ENCODE measurements at regions not wholly inside any gene's neighbourhood (a gene's known extent, or its start where the extent isn't known, plus 50 kb on each side); places are given as distances from the start of the nearest gene placed in this dataset.

GRCh38 chr3:99502871-99503270 is 135.5 kb upstream of the COL8A1 start:
- Histone ChIP-seq H3K9me3 (ENCODE audit: control insufficient read depth, low read length) (no peaks in the 10 kb centered on the region), H3K36me3 (ENCODE audit: control insufficient read depth in 1 of 2, insufficient read depth in 2 of 2, low read length in 1 of 2) (no peaks in the 10 kb centered on the region), H3K4me1 (ENCODE audit: control insufficient read depth in 1 of 2, insufficient read depth in 2 of 2, low read length in 2 of 2) (peaks cover 9 to 11% of the 10 kb centered on the region in 2 donors), H3K27me3 (ENCODE audit: control insufficient read depth in 1 of 2, insufficient read depth in 2 of 2, low read length in 1 of 2) (no peaks in the 10 kb centered on the region), H3K4me3 (ENCODE audit: low read length in 2 of 2) (no peak overlapping the region), H3K27ac (ENCODE audit: low read depth in 1 of 2, low read length in 2 of 2) (no peak overlapping the region)
- 8 to 19% methylated on average over 1 of the region's 1 CpG for whole genome bisulfite sequencing, 2 donors
- ATAC-seq (ENCODE audit: low FRiP score): no peak
- DNase-seq: no peak
- intact Hi-C loops (cut with DNase I): loop anchor here (5.0 to 10.0 kb wide), 3 partner anchors 134 to 268 kb away; partner anchors contain the start of gene COL8A1 (in 1 of the 2)

GRCh38 chr3:99500485-99500884 is 137.9 kb upstream of the COL8A1 start:
- ATAC-seq (ENCODE audit: low FRiP score) (no peak), DNase-seq (no peak)
- Histone ChIP-seq H3K4me1 (ENCODE audit: control insufficient read depth in 1 of 2, insufficient read depth in 2 of 2, low read length in 2 of 2) (peaks cover 9 to 11% of the 10 kb centered on the region in 2 donors), H3K9me3 (ENCODE audit: control insufficient read depth, low read length) (no peaks in the 10 kb centered on the region), H3K36me3 (ENCODE audit: control insufficient read depth in 1 of 2, insufficient read depth in 2 of 2, low read length in 1 of 2) (no peaks in the 10 kb centered on the region), H3K27me3 (ENCODE audit: control insufficient read depth in 1 of 2, insufficient read depth in 2 of 2, low read length in 1 of 2) (no peaks in the 10 kb centered on the region), H3K27ac (ENCODE audit: low read depth in 1 of 2, low read length in 2 of 2) (peak overlapping the region; percentile 31 to 91), H3K4me3 (ENCODE audit: low read length in 2 of 2) (no peak overlapping the region)
- intact Hi-C loops (cut with DNase I): loop anchor here (5.0 to 10.0 kb wide), 3 partner anchors 137 to 266 kb away; partner anchors contain the start of gene COL8A1 (in 1 of the 2)
- 38 to 51% methylated on average over 5 of the region's 5 CpGs for WGBS, 2 donors

GRCh38 chr3:99499235-99500158 is 138.9 kb upstream of the COL8A1 start:
- 9 to 10% methylated on average over 4 of the region's 4 CpGs for WGBS, 2 donors
- H3K27ac ChIP-seq (ENCODE audit: low read depth in 1 of 2, low read length in 2 of 2): peak overlapping the region; percentile 87 to 99
- intact Hi-C loops (cut with DNase I): loop anchor here (5.0 to 10.0 kb wide), 4 partner anchors 77 to 265 kb away; partner anchors contain the start of gene COL8A1 (in 2 of the 2)
- no peak overlapping the region for H3K4me3 ChIP-seq (ENCODE audit: low read length in 2 of 2)
- DNase-seq (no peak), ATAC-seq (ENCODE audit: low FRiP score) (peak; percentile 75)
- peaks cover 9 to 11% of the 10 kb centered on the region in 2 donors for H3K4me1 ChIP-seq (ENCODE audit: control insufficient read depth in 1 of 2, insufficient read depth in 2 of 2, low read length in 2 of 2)
- no peaks in the 10 kb centered on the region for H3K9me3 ChIP-seq (ENCODE audit: control insufficient read depth, low read length)
- no peaks in the 10 kb centered on the region for H3K27me3 ChIP-seq (ENCODE audit: control insufficient read depth in 1 of 2, insufficient read depth in 2 of 2, low read length in 1 of 2)
- H3K36me3 ChIP-seq (ENCODE audit: control insufficient read depth in 1 of 2, insufficient read depth in 2 of 2, low read length in 1 of 2): no peaks in the 10 kb centered on the region

GRCh38 chr3:99498550-99499234 is 139.7 kb upstream of the COL8A1 start:
- H3K4me3 ChIP-seq (ENCODE audit: low read length in 2 of 2): no peak overlapping the region
- intact Hi-C loops (cut with DNase I): loop anchor here (5.0 kb wide), 2 partner anchors 76 to 139 kb away; partner anchors contain the start of gene COL8A1 (in 1 of the 2)
- ATAC-seq (ENCODE audit: low FRiP score): peak; percentile 63

GRCh38 chr3:99487894-99488293 is 150.5 kb upstream of the COL8A1 start:
- no peaks in the 10 kb centered on the region for H3K9me3 ChIP-seq (ENCODE audit: control insufficient read depth, low read length)
- no peaks in the 10 kb centered on the region for H3K36me3 ChIP-seq (ENCODE audit: control insufficient read depth in 1 of 2, insufficient read depth in 2 of 2, low read length in 1 of 2)
- intact Hi-C loops (cut with DNase I): no loop called here
- H3K4me1 ChIP-seq (ENCODE audit: control insufficient read depth in 1 of 2, insufficient read depth in 2 of 2, low read length in 2 of 2): no peaks in the 10 kb centered on the region
- DNase-seq (no peak), ATAC-seq (ENCODE audit: low FRiP score) (no peak)
- H3K4me3 ChIP-seq (ENCODE audit: low read length in 2 of 2): no peak overlapping the region
- WGBS, 2 donors: 82% methylated on average over 1 of the region's 1 CpG
- no peak overlapping the region for H3K27ac ChIP-seq (ENCODE audit: low read depth in 1 of 2, low read length in 2 of 2)
- no peaks in the 10 kb centered on the region for H3K27me3 ChIP-seq (ENCODE audit: control insufficient read depth in 1 of 2, insufficient read depth in 2 of 2, low read length in 1 of 2)

More at GRCh38 chr3:99498550-99499234, 139.7 kb upstream of the COL8A1 start:
- H3K9me3 ChIP-seq (ENCODE audit: control insufficient read depth, low read length): no peaks in the 10 kb centered on the region
- H3K27ac ChIP-seq (ENCODE audit: low read depth in 1 of 2, low read length in 2 of 2): peak overlapping the region; percentile 68 to 93
- no peaks in the 10 kb centered on the region for H3K36me3 ChIP-seq (ENCODE audit: control insufficient read depth in 1 of 2, insufficient read depth in 2 of 2, low read length in 1 of 2)
- DNase-seq: peak in 1 of 2 donors; percentile 56
- no peaks in the 10 kb centered on the region for H3K27me3 ChIP-seq (ENCODE audit: control insufficient read depth in 1 of 2, insufficient read depth in 2 of 2, low read length in 1 of 2)
- WGBS, 2 donors: 12% methylated on average over 8 of the region's 8 CpGs
- peaks cover 9 to 11% of the 10 kb centered on the region in 2 donors for H3K4me1 ChIP-seq (ENCODE audit: control insufficient read depth in 1 of 2, insufficient read depth in 2 of 2, low read length in 2 of 2)

GRCh38 chr3:99485286-99485685 is 153.1 kb upstream of the COL8A1 start:
- intact Hi-C loops (cut with DNase I): no loop called here
- Histone ChIP-seq H3K27ac (ENCODE audit: low read depth in 1 of 2, low read length in 2 of 2) (no peak overlapping the region), H3K36me3 (ENCODE audit: control insufficient read depth in 1 of 2, insufficient read depth in 2 of 2, low read length in 1 of 2) (no peaks in the 10 kb centered on the region), H3K9me3 (ENCODE audit: control insufficient read depth, low read length) (no peaks in the 10 kb centered on the region), H3K4me3 (ENCODE audit: low read length in 2 of 2) (no peak overlapping the region), H3K4me1 (ENCODE audit: control insufficient read depth in 1 of 2, insufficient read depth in 2 of 2, low read length in 2 of 2) (no peaks in the 10 kb centered on the region), H3K27me3 (ENCODE audit: control insufficient read depth in 1 of 2, insufficient read depth in 2 of 2, low read length in 1 of 2) (no peaks in the 10 kb centered on the region)
- 83 to 90% methylated on average over 3 of the region's 3 CpGs for WGBS, 2 donors
- ATAC-seq (ENCODE audit: low FRiP score) (no peak), DNase-seq (no peak)

GRCh38 chr3:99484871-99485270 is 153.5 kb upstream of the COL8A1 start:
- no peaks in the 10 kb centered on the region for H3K9me3 ChIP-seq (ENCODE audit: control insufficient read depth, low read length)
- H3K27ac ChIP-seq (ENCODE audit: low read depth in 1 of 2, low read length in 2 of 2): no peak overlapping the region
- no peaks in the 10 kb centered on the region for H3K4me1 ChIP-seq (ENCODE audit: control insufficient read depth in 1 of 2, insufficient read depth in 2 of 2, low read length in 2 of 2)
- intact Hi-C loops (cut with DNase I): no loop called here
- DNase-seq (no peak), ATAC-seq (ENCODE audit: low FRiP score) (no peak)
- H3K4me3 ChIP-seq (ENCODE audit: low read length in 2 of 2): no peak overlapping the region
- H3K36me3 ChIP-seq (ENCODE audit: control insufficient read depth in 1 of 2, insufficient read depth in 2 of 2, low read length in 1 of 2): no peaks in the 10 kb centered on the region
- no peaks in the 10 kb centered on the region for H3K27me3 ChIP-seq (ENCODE audit: control insufficient read depth in 1 of 2, insufficient read depth in 2 of 2, low read length in 1 of 2)

- Histone ChIP-seq H3K36me3 (ENCODE audit: control insufficient read depth in 1 of 2, insufficient read depth in 2 of 2, low read length in 1 of 2) (no peaks in the 10 kb centered on the region), H3K4me3 (ENCODE audit: low read length in 2 of 2) (no peak overlapping the region), H3K9me3 (ENCODE audit: control insufficient read depth, low read length) (no peaks in the 10 kb centered on the region), H3K27ac (ENCODE audit: low read depth in 1 of 2, low read length in 2 of 2) (no peak overlapping the region), H3K27me3 (ENCODE audit: control insufficient read depth in 1 of 2, insufficient read depth in 2 of 2, low read length in 1 of 2) (no peaks in the 10 kb centered on the region), H3K4me1 (ENCODE audit: control insufficient read depth in 1 of 2, insufficient read depth in 2 of 2, low read length in 2 of 2) (no peaks in the 10 kb centered on the region)
- ATAC-seq (ENCODE audit: low FRiP score) (no peak), DNase-seq (no peak)
- intact Hi-C loops (cut with DNase I): no loop called here
Observed at GRCh38 chr3:99483841-99484240, 154.6 kb upstream of the COL8A1 start.
